ENCODE measurements at regions not wholly inside any gene's neighbourhood (a gene's known extent, or its start where the extent isn't known, plus 50 kb on each side); places are given as distances from the start of the nearest gene placed in this dataset.

GRCh38 chr2:165008730-165009315 is 53.5 kb upstream of the SLC38A11 start:
- TF ChIP-seq CTCF (conservative IDR thresholded peaks at IDR 0.05), result no peak
- TF ChIP-seq ZFX (IDR thresholded peaks at IDR 0.05), result no peak
